ENCODE measurements at regions not wholly inside any gene's neighbourhood (a gene's known extent, or its start where the extent isn't known, plus 50 kb on each side); places are given as distances from the start of the nearest gene placed in this dataset.
"Not testable (repeated sequence)": the region's sequence is repeated elsewhere in the genome, so short reads cannot be mapped to it uniquely, and the experiment has no call there.

GRCh38 chr6:116982401-116982800 is 105.4 kb downstream of the RFX6 start:
- DNase-seq (ENCODE audit: low spot score) = no peak

DNA sequence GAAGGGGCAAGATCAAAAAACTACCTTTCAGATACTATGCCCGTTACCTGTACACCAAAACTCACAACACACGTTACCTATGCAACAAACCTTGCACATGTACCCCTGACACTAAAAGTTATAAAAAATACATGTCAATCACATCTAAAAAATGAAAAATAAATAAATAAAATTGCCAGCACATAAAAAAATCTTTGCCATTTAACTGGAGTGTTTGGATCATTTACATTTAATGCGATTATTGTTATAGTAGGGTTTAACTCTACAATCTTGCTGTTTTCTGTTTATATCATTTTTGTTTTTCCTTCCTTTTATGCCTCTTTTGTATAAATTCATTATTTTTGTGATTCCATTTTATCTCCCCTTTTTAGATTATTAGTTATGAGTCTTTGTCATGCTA is 106.3 kb downstream of the RFX6 start:
- DNase-seq (ENCODE audit: low spot score) = no peak

DNA sequence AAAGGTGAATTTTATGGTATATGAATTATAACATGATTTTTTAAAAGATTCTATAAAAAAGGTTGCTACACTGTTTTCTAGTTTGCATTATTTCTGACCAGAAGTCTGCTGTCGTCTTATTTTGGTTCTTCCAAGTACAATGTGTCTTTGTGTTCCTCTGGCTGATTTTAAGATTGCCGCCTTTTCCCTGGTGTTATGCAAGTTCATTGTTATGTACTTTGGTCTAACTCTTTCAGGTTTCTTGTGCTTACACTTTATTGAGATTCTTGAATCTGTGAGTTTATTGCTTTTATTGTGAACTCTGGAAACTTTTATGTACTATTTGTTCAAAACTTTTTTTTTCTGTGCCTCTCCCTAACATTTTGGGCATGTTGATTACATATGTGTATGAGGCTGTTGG is 109.8 kb downstream of the RFX6 start:
- no peak for DNase-seq (ENCODE audit: low spot score)

DNA sequence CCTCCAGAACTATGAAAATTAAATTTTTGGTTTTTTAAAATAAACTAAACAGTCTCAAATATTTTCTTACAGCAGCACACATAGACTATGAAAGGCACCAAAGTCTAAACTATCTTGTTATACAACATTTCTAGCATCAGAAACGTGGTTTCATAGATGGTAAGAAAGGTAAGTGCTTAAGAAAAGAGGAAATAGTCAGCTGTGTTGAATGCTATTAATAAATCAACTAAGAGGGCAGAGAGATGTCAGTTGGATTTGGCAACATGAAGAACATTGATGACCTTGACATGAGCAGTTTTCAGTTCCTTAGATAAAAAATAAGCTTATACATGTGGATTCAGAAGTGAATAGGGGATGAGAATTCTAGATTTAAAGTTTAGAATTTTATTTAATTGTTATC is 113.6 kb downstream of the RFX6 start:
- DNase-seq (ENCODE audit: low spot score) = no peak

- no peak for DNase-seq (ENCODE audit: low spot score)
Observed at GRCh38 chr6:116992546-116992945, 115.5 kb downstream of the RFX6 start.

DNA sequence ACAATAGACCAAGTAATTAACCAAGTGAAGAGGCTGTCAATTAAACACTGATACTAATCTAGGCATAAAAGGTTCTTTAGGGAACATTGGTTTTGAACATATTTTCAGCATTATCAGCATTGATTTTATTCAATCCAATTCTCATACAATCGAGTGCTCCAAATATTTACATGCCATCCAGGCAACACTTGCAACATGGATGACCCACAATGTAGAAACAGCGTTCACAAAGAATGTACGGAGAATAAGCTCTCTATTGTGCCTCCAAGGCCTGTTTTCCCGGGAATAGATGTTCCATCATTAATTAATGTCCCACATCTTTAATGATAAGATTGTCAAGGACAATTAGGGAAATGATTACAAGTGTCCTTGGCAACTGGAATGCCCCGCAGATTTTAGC is 117.4 kb downstream of the RFX6 start:
- no peak for DNase-seq (ENCODE audit: low spot score)

DNA sequence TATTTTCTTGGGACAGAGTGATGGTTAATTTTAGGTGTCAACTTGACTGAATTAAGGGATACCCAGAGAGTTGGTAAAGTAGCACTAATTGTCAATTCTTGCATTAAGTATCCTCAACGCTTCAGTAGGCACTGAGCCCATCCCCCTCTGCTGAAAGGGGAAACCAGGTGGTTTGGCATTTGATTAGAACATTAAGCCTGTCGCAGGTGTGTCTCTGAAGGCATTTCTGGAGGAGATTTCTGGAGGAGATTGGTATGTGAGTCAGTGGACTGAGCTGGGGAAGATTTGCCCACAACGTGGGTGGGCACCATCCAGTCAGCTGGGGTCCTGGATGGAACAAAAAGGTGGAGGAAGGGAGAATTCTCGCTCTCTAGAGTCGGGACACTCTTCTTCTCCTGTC is 119.8 kb downstream of the RFX6 start:
- no peak for DNase-seq (ENCODE audit: low spot score)

DNA sequence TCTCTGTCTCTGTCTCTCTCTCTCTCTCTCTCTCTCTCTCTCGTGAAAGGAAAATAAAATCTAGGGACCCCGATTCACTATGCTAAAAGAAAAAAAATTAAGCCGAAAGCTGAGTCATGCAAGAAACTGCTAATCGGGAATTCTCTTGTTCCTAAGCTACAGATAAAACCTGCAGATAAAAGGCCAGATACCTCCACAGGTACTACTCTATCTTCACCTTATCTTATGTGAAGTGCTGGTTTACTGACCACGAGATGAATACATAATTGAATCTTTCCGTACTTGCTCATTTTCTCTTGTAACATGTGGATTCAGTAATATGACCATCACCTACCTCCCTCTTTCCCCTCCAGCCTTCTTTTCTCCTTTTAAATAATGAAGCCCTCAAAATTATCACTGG is 120.5 kb downstream of the RFX6 start:
- no peak for DNase-seq (ENCODE audit: low spot score)

DNA sequence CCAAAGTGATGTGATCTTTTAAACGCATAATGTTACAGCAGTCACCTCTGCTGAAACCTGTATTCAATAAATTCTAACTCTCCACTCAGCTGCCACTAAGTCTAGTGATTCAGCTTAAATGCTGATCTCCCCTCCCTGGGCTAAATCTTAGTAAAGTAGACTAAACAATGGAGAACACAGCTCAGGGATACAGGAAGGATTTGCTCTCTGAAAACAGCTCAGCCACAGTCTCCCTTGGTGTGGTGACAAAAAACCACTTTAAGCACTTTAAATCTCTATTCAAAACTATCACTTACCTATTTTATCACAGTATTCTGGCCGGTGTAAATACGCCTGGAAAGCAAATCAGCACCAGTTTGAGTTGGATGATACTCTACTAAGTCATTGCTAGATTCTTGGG is 130.6 kb downstream of the RFX6 start:
- no peak for DNase-seq (ENCODE audit: low spot score)

GRCh38 chr6:117008618-117009017 is 131.6 kb downstream of the RFX6 start:
- no peak for DNase-seq (ENCODE audit: low spot score)

DNA sequence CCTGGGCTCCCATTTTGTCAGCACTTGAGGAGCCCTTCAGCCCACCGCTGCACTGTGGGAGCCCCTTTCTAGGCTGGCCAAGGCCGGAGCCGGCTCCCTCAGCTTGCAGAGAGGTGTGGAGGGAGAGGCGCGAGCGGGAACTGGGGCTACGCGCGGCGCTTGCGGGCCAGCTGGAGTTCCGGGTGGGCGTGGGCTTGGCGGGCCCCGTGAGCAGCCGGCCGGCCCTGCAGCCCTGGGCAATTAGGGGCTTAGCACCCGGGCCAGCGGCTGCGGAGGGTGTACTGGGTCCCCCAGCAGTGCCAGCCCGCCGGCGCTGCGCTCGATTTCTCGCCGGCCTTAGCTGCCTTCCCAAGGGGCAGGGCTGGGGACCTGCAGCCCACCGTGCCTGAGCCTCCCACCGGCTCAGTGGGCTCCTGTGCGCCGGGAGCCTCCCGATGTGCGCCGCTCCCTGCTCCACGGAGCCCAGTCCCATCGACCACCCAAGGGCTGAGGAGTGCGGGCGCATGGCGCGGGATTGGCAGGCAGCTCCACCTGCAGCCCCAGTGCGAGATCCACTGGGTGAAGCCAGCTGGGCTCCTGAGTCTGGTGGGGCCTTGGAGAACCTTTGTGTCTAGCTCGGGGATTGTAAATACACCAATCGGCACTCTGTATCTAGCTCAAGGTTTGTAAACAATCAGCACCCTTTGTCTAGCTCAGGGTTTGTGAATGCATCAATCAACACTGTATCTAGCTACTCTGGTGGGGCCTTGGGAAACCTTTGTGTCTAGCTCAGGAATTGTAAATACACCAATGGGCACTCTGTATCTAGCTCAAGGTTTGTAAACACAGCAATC is 137.8 kb downstream of the RFX6 start:
- DNase-seq (ENCODE audit: low spot score) = not testable (repeated sequence)

DNA sequence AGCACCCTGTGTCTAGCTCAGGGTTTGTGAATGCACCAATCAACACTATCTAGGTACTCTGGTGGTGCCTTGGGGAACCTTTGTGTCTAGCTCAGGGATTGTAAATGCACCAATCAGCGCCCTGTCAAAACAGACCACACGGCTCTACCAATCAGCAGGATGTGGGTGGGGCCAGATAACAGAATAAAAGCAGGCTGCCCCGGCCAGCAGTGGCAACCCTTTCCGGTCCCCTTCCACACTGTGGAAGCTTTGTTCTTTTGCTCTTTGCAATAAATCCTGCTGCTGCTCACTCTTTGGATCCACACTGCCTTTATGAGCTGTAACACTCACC is 138.4 kb downstream of the RFX6 start:
- not testable (repeated sequence) for DNase-seq (ENCODE audit: low spot score)

GRCh38 chr6:117018771-117019170 is 141.7 kb downstream of the RFX6 start:
- no peak for DNase-seq (ENCODE audit: low spot score)

DNA sequence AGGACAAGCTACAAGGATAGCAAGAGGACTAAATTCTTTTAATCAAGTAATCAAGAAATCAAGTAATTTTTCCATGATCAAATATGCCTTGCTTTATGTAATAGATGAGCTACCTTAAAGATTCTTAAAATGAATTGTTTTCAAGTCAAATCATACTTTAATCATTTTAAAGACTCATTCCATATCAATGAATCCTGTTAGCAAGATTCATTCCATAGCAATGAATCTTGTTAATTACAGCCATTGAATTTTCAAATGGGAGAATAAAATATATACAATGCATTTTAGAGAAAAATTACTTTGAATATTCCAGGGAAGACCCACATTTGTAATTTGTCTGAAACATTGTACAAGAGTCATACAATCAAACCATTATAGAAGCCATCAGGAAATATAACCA is 145.7 kb downstream of the RFX6 start:
- DNase-seq (ENCODE audit: low spot score) = no peak

DNA sequence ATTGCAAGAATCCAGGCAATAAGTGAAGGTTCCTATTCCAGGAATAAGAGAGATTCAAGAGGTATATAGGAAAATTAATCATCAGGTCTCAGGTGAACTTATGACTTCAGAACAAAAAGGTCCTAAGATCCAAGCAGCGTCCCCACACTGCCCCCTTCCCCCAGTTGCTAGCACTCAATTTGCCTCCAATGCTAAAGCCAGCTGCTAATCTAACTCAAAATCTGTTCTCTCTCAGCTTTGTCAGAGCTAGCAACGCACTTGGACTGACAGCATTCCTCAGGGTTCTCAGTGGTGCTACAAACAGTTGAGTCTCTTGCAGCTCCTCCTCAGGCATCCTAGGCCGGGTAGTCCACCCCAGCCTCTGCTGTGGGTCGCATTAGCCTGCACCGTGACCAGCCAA is 148.3 kb downstream of the RFX6 start:
- no peak for DNase-seq (ENCODE audit: low spot score)

DNA sequence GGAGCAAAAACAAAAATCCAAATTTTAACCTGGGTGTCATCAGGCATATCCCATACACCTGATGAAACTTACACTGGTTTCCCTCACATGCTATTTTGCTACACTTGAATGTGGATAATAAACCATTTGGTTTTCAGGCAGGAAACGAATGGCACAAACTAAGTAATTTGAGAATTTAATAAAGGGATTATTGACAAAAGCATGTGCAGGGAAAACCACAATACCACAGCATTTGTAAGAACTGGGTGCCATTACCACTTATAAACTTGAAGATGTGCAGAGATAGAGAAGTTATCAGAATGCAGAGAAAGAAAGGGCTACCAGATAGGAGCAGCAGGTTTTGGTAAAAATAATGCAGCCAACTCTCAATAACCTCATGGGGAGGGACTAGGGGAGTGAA is 151.2 kb downstream of the RFX6 start:
- DNase-seq (ENCODE audit: low spot score) = no peak

- DNase-seq (ENCODE audit: low spot score) = no peak
Observed at GRCh38 chr6:117034547-117034946, 157.5 kb downstream of the RFX6 start.

DNA sequence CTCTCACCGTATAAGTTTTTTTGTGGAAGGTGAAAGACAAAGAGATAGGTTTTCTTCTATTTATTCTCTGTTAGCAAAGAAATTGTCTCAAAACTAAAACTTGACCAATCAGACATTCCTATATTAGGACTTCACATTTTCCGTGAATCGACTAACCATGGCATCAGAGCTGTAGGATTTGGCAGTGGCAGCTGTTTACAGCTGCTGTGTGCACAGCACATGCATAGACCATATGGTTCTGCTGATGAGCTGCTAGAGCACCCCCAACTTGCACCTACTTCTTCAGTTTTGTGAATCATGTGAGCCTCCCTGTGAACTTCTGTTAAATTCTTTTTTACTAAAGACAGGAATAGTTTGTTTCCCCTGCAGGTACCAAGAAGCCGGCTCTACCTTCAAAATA is 157.9 kb downstream of the RFX6 start:
- DNase-seq (ENCODE audit: low spot score) = no peak

DNA sequence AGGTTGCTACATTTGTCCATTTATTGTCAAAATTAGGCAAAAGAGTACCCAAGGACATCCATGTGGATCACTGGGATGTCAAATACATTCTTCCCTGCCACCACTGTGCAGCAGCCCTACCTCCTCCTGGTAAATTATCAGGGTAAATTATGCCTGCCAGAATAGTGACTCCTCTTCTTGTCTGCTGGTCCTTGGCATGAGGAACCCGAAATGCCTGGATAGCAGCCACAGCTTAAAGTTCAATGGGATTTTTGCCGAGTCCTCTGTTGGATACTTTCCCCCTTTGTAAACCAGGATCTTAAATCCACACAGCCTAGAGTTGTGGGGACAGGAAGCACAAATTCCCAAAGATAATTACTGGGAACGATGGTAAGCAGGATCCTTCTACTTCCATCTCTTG is 173.3 kb downstream of the RFX6 start:
- DNase-seq (ENCODE audit: low spot score) = no peak

DNA sequence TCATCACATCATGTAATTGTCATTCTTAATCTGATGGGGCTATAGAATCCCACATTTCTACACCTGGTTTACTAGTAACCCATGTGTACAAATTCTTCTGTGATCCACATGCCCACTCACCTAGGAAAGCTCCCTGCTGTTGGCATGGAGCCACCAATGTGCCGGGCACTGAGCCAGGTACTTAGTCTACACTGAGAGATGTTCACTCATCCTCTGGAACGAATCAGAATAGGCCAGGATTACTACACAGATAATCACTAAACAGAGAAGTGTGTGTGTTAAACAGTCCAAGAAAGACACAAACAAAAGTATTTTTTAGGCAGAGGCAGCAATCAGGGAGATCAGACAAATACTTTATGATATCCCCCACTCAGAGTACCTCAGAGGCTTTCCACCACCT is 193.2 kb upstream of the VGLL2 start:
- no peak for DNase-seq (ENCODE audit: low spot score)

- DNase-seq (ENCODE audit: low spot score) = no peak
Observed at GRCh38 chr6:117072781-117073180, 192.6 kb upstream of the VGLL2 start.

DNA sequence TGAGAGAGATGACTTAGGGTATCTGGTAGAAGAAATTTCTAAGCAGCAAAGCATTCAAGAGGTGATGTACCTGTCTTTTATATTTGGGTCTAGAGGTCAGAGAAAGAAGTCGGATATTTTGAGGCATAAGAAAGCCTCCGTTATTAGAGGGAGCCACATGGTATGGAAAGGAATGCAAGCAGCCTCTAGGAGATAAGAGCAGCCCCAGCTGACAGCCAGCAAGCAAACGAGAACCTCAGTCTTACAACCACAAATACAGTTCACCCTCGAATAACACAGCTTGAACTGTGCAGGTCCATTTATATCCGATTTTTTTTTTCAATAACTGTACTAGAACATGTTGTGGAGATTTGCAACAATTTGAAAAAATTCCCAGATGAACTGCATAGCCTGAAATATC is 190.7 kb upstream of the VGLL2 start:
- no peak for DNase-seq (ENCODE audit: low spot score)

DNA sequence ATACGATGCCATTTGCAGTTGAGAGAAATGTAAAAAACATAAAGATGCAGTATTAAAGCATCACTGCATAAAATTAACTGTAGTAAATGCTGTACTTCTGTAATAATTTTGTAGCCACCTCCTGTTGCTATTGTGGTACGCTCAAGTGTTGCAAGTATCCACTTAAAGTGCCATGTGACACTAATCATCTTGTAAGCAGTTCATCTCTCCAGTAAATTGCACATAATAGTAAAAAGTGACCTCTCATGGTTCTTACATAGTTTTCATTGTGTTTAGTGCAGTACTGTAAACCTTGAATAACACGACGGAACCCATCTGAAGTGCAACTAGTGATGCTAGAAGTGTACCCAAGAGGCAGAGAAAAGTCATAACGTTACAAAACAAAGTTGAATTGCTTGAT is 190.1 kb upstream of the VGLL2 start:
- DNase-seq (ENCODE audit: low spot score) = no peak

GRCh38 chr6:117076076-117076475 is 189.3 kb upstream of the VGLL2 start:
- DNase-seq (ENCODE audit: low spot score) = no peak

- DNase-seq (ENCODE audit: low spot score) = no peak
Observed at GRCh38 chr6:117077300-117077699, 188.1 kb upstream of the VGLL2 start.

All from LoVo (cell line).